ENCODE measurements at regions not wholly inside any gene's neighbourhood (a gene's known extent, or its start where the extent isn't known, plus 50 kb on each side); places are given as distances from the start of the nearest gene placed in this dataset.

DNA sequence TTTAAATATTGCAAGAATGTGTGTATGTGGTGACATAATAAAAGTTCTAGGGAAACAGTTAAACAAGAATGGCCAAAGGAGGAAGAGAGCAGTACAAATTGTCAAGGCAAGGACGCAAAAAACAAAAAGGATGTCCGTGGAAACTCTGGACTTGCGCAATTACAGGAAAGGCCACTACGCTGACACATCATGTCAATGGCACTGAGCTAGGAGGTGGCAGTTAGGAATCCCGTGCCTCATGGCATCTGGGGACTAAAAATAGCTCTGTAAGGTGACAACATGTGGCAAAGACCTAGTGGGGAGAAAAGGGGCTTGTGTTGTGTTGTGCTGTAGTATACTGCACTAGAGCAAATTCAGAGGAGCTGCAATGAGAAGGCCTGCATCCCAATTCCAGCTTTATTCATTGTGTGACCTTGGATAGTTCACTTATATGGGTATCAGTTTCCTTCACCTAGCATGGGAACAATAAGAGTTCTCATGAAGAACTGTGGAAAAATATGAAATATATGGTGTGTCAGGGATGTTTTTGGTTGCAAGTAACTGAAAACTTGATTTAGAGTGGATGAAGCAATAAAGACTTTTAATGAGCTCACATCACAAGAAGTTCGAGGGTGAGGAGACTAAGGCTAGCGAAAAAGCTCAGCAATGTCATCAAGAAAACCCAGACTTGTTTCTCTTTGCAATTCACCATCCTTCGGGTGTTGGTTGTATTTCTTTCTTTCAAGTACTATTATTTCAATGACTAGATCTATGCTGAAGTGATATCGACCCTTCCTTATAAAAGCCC is 124.1 kb upstream of the STC2 start:
- TF ChIP-seq, protein P1, sequence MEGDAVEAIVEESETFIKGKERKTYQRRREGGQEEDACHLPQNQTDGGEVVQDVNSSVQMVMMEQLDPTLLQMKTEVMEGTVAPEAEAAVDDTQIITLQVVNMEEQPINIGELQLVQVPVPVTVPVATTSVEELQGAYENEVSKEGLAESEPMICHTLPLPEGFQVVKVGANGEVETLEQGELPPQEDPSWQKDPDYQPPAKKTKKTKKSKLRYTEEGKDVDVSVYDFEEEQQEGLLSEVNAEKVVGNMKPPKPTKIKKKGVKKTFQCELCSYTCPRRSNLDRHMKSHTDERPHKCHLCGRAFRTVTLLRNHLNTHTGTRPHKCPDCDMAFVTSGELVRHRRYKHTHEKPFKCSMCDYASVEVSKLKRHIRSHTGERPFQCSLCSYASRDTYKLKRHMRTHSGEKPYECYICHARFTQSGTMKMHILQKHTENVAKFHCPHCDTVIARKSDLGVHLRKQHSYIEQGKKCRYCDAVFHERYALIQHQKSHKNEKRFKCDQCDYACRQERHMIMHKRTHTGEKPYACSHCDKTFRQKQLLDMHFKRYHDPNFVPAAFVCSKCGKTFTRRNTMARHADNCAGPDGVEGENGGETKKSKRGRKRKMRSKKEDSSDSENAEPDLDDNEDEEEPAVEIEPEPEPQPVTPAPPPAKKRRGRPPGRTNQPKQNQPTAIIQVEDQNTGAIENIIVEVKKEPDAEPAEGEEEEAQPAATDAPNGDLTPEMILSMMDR (IDR thresholded peaks at IDR 0.05; ENCODE audit: poor library complexity) = no peak
- no peak for TF ChIP-seq EZH2 (IDR thresholded peaks at IDR 0.05; ENCODE audit: borderline replicate concordance)

Measured in hepatocyte (in vitro differentiated cells).